Heart left ventricle (tissue), 13 donors: ENCODE measurements at regions not wholly inside any gene's neighbourhood (a gene's known extent, or its start where the extent isn't known, plus 50 kb on each side); places are given as distances from the start of the nearest gene placed in this dataset.

Experiments
- POLR2A ChIP-seq, 2 donors: fragments of 450-650 bp; IDR thresholded peaks; one replicate each; pipeline ENCODE4 v1.6.1; 2017; ENCODE audit warnings: antibody characterized with exemption in 2 of 2, mild to moderate bottlenecking in 2 of 2, moderate library complexity in 2 of 2
- TF ChIP-seq, protein P1 (sequence below), 12 donors: fragments of 200-600 bp; sonication (generic) in 4 of 12; IDR thresholded peaks; one replicate each; pipeline versions ENCODE4 v1.5.0 to v1.8.0; 2018 to 2022; ENCODE audit warnings: antibody characterized with exemption in 12 of 12, mild to moderate bottlenecking in 5 of 12
- donor health status: ischemic (EF 13 %, LVEDD 7.1; RV severe dilation, severe dysfunction).
- donor health status: DM: no; HTN: yes; CAD: no.
- donor health status: DM: no; HTN: no; CAD: no.
- donor health status: ischemic (EF 25% LVEDD 6.9; RV normal size, moderate dysfunction).
- donor health status: ischemic (EF 25% LVEDD 5.7; RV mildly dilated, moderate dysfunction).
- donor health status: ischemic (EF 35%, LVEDD 5.7; RV mildly dilated, moderate dysfunction).
- donor health status: nonischemic (EF 11% LVEDD 7.7; RV severe dilation, severe dysfunction).
- donor health status: DM: yes; HTN: yes; CAD: no.
- donor health status: PGD.
- donor health status: ischemic (EF 29% LVEDD 5.4; RV normal size, mild dysfunction).
- donor health status: nonischemic (EF 23%, LVEDD 6.1; RV moderate dilation, normal function).

DNA sequence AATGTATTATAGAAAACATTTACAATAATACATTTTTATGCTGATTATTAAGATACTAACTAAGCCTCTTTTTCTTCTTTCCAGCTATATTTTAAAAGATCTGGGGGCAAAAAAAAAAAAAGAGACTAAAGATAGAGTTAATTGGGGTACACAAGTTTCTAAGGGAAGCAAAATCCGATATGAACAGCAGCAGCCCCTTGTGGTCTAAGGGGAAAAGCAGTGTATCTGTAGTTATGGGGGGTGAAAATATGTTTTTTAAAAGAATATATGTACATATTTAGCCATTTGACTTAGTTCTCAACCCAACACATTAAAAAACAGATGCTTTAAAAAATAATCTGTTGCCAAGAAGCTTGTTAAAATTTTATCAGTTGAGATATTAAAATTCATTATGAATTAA is 134.3 kb upstream of the POU5F2 start:
- TF ChIP-seq, protein P1, sequence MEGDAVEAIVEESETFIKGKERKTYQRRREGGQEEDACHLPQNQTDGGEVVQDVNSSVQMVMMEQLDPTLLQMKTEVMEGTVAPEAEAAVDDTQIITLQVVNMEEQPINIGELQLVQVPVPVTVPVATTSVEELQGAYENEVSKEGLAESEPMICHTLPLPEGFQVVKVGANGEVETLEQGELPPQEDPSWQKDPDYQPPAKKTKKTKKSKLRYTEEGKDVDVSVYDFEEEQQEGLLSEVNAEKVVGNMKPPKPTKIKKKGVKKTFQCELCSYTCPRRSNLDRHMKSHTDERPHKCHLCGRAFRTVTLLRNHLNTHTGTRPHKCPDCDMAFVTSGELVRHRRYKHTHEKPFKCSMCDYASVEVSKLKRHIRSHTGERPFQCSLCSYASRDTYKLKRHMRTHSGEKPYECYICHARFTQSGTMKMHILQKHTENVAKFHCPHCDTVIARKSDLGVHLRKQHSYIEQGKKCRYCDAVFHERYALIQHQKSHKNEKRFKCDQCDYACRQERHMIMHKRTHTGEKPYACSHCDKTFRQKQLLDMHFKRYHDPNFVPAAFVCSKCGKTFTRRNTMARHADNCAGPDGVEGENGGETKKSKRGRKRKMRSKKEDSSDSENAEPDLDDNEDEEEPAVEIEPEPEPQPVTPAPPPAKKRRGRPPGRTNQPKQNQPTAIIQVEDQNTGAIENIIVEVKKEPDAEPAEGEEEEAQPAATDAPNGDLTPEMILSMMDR (IDR thresholded peaks at IDR 0.05) = no peak
- TF ChIP-seq POLR2A (IDR thresholded peaks at IDR 0.05) = no peak
